Kidney epithelial cell (primary cell): ENCODE measurements at regions not wholly inside any gene's neighbourhood (a gene's known extent, or its start where the extent isn't known, plus 50 kb on each side); places are given as distances from the start of the nearest gene placed in this dataset.

Experiments
- DNase-seq: peaks from one replicate; pipeline ENCODE4 v3.0.0-alpha.2; 2010; ENCODE audit warnings: low read depth
- H3K27me3 ChIP-seq: 2 replicates; pipeline ENCODE4 v1.6.0; 2011; ENCODE audit warnings: low read length; ENCODE audit not compliant: control insufficient read depth, insufficient read depth
- H3K36me3 ChIP-seq: 2 replicates; pipeline ENCODE4 v1.5.1; 2011; ENCODE audit warnings: low read length; ENCODE audit not compliant: control insufficient read depth, insufficient read depth
- H3K4me3 ChIP-seq: 2 replicates; pipeline ENCODE4 v1.5.1; 2011; ENCODE audit warnings: low read depth, mild to moderate bottlenecking, control low read depth, low read length
- TF ChIP-seq, protein P1 (sequence below): IDR thresholded peaks from 2 replicates; pipeline ENCODE4 v1.5.1; 2011; ENCODE audit warnings: mild to moderate bottlenecking, moderate library complexity, low read length, control low read depth, inconsistent platforms; ENCODE audit not compliant: insufficient read depth, poor library complexity, severe bottlenecking

DNA sequence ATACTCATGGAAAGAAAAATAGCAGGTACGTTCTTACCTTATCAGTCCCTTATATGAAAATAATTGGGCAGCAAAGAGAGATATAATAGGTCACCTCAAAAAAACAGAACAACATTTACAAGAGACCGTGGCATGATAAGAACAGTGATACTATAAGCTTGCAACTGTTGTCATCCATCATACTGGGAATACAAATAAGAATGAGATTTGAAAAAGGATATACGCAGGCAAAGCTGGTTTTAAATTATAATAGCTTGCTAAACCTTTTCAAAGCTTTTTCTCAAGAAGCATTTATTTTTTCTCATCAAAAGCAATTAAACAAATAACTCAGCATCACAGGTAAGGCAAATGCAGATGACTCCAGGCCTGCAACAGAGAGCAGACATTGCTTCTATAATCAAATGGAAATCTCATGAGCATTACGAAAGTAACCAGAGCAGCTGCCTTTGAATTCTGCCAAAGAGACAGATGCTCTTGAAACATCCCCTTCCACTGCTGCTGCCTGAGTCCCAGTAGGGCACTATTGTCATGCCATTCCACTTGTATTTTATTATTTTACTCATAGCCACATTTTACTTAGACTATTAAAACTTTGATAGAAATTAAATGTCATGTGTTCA, 620.6 kb upstream of the GNPDA2 start:
- no peak overlapping the region for H3K4me3 ChIP-seq
- no peak for DNase-seq
- no peaks in the 10 kb centered on the region for H3K27me3 ChIP-seq
- no peaks in the 10 kb centered on the region for H3K36me3 ChIP-seq
- TF ChIP-seq, protein P1, sequence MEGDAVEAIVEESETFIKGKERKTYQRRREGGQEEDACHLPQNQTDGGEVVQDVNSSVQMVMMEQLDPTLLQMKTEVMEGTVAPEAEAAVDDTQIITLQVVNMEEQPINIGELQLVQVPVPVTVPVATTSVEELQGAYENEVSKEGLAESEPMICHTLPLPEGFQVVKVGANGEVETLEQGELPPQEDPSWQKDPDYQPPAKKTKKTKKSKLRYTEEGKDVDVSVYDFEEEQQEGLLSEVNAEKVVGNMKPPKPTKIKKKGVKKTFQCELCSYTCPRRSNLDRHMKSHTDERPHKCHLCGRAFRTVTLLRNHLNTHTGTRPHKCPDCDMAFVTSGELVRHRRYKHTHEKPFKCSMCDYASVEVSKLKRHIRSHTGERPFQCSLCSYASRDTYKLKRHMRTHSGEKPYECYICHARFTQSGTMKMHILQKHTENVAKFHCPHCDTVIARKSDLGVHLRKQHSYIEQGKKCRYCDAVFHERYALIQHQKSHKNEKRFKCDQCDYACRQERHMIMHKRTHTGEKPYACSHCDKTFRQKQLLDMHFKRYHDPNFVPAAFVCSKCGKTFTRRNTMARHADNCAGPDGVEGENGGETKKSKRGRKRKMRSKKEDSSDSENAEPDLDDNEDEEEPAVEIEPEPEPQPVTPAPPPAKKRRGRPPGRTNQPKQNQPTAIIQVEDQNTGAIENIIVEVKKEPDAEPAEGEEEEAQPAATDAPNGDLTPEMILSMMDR, result no peak

DNA sequence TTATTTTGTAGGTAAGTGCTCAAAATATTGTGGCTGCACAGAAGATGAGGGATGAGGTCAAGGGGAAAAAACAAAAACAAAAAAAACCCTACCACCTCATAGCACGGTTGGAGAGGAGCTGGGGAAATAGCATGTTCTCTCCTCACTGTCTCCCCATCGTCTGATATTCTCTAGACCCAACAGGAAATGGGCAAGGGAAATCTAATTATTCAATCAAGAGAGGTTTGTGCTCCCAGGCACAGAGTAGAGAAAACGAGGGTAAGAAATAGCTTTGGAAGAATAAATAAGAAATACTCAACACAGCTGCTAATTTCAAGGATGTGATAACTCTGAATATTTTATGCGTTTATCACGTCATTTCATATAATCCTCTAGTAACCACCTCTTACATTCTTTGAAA, 619.2 kb upstream of the GNPDA2 start:
- TF ChIP-seq, protein P1, result no peak
- H3K27me3 ChIP-seq, result no peaks in the 10 kb centered on the region
- H3K4me3 ChIP-seq, result no peak overlapping the region
- DNase-seq, result no peak
- no peaks in the 10 kb centered on the region for H3K36me3 ChIP-seq

DNA sequence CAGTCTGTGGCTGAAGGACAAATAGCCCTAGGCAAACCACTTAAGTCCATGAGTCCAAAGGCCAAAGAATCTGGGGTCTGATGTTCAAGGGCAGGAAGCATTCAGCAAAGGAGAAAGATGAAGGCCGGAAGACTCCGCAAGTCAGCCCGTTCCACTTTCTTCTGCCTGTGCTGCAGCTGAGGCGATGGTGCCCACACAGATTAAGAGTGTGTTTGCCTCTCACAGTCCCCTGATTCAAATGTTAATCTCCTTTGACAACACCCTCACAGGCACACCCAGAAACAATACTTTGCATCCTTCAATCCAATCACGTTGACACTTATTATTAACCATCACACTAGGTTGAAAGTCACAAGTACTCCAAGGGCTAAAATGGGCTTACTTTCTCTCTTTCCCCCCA, 605.4 kb upstream of the GNPDA2 start:
- DNase-seq, result no peak
- no peak overlapping the region for H3K4me3 ChIP-seq
- TF ChIP-seq, protein P1, result no peak
- H3K36me3 ChIP-seq, result no peaks in the 10 kb centered on the region
- no peaks in the 10 kb centered on the region for H3K27me3 ChIP-seq

DNA sequence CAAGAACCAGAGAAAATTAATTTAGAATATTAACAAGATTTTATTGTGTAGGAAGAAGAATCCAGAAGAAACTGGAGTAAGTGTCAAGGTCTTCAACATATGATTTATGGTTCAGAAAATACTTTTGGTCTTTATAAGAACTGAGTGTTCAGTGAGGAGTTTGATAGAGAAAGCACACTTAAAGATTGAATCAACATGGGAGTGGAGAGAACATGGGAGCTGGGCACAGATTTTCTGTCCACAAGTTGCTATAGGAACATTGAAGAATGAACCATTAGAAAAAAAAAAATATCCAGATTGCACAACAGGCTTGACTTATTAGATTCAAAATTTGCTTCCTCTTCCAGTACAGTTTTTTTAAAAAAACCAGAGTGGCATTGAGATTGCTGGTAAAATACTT, 601.2 kb upstream of the GNPDA2 start:
- TF ChIP-seq, protein P1, result no peak
- DNase-seq, result no peak
- Histone ChIP-seq H3K36me3 (no peaks in the 10 kb centered on the region), H3K4me3 (no peak overlapping the region), H3K27me3 (no peaks in the 10 kb centered on the region)

DNA sequence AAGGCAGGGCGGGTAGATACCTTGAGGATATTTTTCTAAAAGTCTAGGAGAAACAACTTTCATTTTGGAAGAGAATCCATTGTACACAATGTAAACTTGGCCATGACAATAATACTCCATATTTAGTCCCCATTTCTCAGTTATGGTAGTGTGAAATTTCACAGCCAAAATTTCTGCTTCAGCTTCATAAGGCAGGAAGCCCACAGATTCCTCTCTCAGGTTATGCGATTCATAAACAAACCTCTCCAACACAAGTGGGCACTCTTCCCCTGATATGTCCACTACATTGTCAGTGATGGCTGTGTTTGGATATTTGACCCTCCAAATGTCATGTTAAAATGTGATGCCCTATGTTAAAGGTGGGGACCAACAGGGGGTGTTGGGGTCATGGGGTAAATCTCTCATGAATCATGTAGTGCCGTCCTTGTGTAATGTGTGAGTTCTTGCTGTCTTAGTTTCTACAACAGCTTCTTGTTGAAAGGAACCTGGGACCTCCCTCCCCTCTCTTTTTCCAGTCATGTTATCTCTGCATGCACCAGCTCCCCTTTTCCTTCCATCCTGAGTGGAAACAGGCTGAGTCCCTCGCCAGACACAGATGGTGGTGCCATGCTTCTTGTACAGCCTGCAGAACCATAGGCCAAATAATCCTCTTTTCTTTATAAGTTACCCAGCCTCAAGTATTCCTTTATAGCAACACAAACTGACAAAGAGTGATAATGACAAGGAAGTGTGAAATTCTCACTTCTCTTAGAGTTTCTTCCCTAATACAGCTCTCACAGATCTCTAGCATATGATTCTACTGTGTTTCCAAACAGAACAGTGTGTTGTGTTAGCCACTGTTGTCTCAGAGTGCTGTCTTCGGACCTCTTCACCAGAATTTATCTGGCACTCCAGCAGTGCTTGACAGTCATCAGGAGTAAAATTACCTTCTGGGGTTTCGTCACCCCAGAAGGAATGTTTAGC, 598.4 kb upstream of the GNPDA2 start:
- no peaks in the 10 kb centered on the region for H3K36me3 ChIP-seq
- TF ChIP-seq, protein P1, result no peak
- no peaks in the 10 kb centered on the region for H3K27me3 ChIP-seq
- H3K4me3 ChIP-seq, result no peak overlapping the region
- no peak for DNase-seq
